NCI-H2107 treated with DMSO at 0.1 percent for 48 hours (cell line): ENCODE measurements at regions not wholly inside any gene's neighbourhood (a gene's known extent, or its start where the extent isn't known, plus 50 kb on each side); places are given as distances from the start of the nearest gene placed in this dataset.
A peak's percentile ranks its signal among the peaks of the same experiment; 100 is the strongest.
"Not testable (repeated sequence)": the region's sequence is repeated elsewhere in the genome, so short reads cannot be mapped to it uniquely, and the experiment has no call there.

Source experiments
- DNase-seq: peaks from one replicate; lab custom pipeline; 2025; ENCODE audit not compliant: unreplicated experiment; lab: John Stamatoyannopoulos, UW

DNA sequence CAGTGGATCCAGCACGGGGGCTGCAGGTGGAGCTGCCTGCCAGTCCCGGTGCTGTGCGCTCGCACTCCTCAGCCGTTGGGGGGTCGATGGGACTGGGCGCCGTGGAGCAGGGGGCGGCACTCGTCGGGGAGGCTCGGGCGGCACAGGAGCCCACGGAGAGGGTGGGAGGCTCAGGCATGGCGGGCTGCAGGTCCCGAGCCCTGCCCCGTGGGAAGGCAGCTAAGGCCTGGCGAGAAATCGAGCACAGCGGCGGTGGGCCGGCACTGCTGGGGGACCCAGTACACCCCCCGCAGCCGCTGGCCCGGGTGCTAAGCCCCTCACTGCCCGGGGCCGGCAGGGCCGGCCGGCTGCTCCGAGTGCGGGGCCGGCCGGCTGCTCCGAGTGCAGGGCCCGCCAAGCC, 52.3 kb upstream of the MARK1 start:
- DNase-seq = not testable (repeated sequence)

DNA sequence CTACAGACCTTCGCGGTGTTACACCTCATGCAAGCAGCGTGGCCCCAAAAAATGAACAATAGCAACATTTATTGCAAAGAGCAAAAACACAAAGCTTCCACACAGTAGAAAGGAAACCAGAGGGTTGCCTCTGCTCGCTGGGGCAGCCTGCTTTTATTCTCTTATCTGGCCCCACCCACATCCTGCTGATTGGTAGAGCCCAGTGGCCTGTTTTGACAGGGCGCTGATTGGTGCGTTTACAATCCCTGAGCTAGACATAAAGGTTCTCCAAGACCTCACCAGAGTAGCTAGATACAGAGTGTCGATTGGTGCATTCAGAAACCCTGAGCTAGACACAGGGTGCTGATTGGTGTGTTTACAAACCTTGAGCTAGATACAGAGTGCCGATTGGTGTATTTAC, 52.8 kb upstream of the MARK1 start:
- DNase-seq = not testable (repeated sequence)

DNA sequence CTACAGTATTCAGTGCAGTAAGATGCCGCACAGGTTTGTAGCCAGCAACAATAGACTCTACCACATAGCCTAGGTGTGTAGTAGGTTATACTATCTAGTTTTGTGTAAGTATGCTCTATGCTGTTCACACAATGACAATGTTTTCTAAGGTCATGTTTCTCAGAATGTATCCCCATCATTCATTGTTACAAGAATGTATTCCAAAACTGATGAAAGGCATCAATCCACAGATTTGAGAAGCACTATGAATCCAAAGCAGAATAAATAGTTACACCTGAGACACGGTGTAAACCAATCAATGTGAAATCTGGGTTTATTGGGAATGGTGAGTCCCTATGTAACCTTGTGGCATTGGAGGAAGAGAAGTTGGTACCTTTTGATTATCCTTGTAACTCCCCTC, 54.5 kb upstream of the MARK1 start:
- DNase-seq = no peak

DNA sequence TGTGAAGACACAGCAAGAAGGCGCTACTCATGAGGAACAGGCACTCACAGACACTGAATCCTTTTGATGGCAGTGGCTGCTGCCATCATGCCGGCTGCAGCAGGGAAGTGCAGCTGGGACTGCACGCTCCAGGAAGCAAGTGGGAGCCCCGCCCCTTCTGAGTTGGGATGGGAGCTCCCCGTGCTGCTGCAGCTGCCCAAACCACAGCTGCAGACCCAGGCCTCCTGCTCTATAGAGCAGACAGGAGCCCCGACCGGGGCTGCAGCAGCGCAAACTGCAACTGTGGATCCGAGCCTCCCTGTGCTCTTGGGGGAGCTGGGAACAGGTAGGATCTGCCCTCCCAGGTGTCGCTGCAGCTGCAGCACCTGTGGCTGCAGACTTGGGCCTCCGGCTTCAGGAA, 65.2 kb upstream of the MARK1 start:
- peak; percentile 17 for DNase-seq

DNA sequence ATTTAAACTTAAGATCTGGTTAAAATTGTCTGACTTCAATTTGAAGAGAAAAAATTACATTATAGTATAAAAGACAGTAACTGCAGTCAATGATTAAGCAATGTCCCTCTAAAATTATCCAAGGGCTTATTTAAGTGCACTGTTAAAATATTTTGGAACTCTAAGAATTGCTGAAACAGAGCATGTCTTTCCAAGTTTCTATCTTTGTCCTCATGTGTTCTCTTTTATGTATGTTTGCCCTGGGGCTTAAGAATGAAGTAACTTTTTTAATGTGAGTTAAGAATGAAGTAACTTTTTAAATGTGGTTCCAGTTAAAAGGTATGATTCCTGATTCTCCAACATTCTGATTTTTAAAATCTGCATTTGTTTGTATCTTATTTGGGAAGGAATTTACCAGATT, 69.0 kb upstream of the MARK1 start:
- DNase-seq = no peak

DNA sequence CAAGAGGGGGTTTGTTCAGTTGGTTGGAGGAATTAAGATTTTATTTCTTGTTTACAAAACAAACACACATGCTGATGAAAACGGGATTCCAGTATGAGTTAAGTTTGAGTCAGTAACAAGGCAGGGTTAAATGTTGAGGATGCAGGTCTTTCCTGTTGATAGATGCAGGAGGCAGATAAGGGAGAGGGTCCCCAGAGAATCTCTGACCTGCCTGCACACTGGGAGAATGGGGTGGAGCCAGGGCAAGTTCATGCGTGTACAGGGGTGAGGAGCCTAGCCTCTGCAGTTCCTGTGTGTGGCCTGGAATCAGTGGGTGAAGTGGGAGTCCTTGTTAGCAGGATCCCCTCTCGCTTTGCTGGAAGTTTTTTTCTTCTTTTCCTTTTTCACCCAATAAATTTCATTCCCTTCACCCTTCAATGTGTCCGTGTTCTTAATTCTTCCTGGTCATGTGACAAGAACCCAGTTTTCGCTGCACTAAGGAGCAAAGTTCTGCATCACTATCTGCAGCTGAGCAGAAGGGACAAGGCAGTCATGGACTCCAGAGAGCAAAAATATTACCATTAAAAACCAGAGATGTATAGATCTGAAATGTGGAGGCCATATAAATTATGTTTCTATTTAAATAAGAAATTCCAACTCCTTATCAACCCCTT, 69.9 kb upstream of the MARK1 start:
- DNase-seq = no peak

DNA sequence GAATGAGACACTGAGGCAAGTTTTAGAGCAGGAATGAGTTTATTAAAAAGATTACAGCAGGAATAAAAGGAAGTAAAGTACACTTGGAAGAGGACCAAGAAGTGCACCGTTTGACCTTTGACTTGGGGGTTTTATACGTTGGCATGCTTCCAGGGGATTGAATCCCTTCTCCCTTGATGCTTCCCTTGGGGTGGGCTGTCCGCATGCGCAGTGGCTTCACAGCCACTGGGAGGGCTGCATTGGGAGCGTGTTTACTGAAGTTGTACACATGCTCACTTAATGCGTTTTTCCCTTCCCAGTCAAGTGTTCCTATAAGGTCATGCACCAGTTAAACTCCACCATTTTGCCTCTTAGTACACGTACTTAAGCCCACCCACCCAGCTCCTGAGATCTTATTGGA, 72.4 kb upstream of the MARK1 start:
- DNase-seq = no peak

DNA sequence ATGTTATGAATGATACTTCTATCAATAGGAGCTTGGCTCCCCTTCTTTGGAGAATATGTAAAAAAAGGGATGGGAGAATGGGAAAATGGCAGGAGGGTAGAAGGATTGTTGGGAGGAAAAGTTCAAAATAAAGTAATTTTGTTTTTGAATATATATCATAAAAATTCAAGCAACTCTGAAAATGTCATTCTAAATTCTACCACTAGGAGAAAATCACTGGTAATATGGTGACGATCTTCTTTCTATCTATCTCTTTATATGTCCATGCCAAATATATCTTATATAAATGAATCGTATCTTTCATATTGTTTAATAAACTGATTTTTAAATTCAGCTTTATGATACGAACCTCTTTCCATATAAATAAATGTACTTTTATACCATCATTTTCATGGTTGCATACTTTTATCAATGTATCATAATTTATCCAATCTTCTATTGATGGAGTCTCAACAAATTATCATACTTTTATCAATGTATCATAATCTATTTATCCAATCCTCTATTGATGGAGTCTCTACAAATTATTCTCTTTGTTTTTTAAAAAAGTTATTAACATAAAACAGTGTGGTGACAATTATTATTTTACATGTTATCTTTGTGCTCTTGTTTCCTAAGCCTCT, 73.7 kb upstream of the MARK1 start:
- no peak for DNase-seq

DNA sequence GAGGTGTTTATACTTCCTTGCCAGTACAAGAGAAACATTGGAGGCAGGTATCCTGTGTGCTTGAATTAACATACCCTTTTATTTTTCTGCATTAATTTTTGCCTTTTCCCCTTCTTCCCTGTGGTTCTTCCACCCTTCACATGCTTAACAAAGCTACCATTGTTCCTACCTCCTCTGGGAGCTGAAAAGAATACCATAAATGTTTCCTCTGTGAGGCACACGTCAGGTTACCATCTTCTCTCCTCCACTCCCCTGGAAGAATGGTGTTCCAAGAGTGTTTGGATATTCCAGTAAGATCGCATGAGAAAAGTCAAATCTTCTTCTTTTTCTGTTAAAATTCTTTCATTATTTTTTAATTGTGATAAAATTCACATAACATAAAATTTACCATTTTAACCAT, 74.6 kb upstream of the MARK1 start:
- DNase-seq = no peak

DNA sequence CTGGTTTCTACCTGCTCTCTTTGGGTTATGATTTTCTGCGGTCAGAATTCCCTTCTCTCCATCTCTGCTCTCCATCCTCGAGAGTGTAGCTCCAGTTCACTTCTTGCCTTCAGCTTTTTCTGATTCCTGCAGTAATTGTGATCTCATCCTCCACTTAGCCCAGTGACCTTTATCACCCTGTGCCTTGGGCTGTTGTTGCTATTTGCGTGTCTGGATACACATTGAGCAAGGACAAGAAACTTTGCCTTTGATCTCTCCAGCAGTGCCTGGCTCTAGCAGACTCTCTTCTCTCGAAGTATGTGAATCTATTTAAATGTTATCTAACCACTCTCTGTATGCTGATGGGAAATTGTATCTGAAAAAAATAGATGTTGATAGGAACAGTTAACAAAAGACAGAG, 76.4 kb upstream of the MARK1 start:
- no peak for DNase-seq

DNA sequence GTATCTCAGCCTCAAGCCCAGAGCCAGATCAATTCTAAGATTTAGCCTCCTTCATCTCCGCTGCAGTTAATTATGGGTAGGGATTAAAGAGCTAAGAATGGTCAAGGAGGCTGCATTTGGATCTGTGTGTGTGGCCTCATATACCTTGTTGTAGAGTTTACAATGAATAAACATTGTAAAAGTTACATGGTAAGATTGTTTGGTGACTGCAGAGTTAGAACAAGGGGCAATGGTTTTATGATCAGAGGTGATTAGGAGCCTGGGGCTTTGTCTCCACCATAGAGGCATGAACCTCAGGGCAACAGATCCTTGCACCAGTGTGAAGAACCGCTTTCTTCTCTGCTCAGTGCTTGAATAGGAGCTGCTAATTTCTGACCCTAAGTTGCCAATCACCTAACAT, 77.0 kb upstream of the MARK1 start:
- DNase-seq = no peak

DNA sequence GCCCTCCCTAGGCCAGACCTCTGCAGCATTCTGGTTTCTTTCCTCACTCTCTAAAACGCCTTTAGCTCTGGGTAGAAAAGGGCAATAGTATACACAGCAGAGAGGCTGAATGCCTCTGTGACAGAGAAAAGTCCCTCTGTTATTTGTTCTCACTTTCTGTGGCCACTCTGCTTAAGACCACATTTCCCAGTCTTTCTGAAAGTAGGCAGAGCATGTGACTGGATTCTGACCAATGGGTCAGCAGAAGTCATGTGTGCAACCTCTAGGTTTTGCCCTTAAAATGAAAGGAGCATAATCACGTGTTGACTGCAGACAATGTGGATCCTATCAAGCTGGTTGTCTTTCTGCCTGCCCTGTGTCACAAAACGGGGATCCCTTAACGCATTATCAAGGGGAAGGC, 79.7 kb upstream of the MARK1 start:
- no peak for DNase-seq

DNA sequence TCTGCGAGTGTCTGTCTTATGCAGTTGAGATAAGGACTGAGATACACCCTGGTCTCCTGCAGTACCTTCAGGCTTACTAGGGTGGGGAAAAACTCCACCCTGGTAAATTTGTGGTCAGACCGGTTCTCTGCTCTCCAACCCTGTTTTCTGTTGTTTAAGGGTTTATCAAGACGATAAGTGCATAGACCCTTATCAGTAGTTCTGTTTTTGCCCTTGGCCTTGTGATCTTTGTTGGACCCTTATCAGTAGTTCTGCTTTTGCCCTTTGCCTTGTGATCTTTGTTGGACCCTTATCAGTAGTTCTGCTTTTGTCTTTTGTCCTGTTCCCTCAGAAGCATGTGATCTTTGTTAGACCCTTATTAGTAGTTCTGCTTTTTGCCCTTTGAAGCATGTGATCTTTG, 83.3 kb upstream of the MARK1 start:
- not testable (repeated sequence) for DNase-seq

DNA sequence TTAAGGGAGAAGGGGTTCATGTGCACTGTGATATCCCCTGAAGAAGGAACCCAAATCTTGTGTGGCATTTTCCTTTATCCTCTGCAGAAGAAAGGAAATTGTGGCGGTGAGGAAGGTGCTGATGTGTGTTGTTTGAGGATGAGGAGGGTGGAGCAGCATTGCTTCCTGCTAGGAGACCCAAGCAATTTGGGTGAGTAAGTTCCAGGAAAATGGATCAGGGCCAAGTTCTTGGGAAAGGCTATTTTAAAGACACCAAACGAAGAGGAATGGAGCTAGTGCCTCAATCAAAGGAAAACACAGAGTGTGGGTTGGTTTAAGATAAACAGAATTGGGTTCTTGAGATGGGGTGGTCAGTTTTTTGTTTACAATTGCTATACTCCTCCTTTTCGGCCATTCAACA, 86.7 kb upstream of the MARK1 start:
- DNase-seq = no peak

DNA sequence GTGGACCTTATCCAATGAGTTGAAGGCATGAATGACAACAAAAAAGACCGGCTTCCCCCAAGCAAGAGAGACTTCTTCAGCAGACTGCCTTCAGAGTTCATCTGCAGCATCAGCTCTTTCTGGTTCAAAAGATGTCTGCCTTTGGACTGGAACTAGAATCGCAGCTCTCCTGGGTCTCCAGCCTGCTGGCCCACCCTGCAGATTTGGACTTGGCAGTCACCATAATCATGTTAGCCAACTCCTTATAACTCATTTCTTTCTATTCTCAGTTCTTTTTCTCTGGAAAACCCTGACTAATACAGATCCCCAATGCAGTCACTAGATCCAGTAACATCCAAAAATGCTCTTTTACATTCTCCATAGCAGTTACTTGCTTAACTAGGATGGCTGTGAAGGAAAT, 89.2 kb upstream of the MARK1 start:
- DNase-seq = no peak

DNA sequence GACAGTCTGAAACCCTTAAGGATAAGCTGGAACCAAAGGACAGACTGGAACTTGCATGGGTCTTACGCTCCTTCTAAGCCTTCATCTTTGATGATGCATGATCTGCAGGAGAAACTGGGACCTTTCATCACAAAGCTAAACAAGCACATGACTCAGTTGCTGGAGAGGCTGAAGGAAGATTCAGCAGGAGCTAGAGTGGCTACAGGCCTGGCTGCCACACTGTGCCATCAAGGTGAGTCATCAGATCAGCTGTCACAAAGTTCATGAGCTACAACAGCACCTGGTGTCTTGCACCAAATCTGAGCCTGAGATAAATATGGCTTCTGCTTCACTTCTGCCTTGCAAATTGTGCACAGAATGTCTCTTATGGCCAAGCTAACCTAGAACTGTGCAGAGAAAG, 95.5 kb upstream of the MARK1 start:
- DNase-seq = no peak

DNA sequence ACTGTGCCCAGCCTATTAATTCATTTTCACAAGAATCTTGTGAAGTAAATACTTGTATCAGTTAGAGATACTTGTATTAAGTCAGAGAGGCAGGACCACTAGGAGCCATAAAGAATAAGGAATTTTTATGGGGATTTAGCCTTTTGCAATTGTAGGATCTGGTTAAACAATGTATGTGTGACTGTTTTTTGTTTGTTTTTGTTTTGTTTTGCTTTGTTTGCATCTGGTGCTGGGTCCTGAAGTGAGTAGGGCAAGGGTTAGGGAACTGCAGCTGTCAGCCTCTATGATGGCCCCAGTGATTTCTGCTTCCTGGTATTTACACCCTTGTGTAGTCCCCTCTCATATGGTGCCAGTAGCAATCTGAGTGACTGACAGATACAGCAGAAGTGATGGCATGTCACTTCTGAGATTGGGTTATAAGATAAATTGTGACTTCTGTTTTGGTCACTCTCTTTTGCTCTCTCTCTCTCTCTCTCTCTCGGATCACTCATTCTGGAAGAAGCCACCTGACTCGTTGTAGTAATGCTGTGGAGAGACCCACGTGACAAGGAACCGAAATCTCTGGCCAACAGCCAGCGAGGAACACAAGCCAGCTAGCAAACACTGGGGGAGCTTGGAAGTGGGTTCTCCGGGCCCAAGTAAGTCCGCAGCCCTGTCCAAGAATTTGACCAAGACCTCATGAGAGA, 96.2 kb upstream of the MARK1 start:
- DNase-seq = no peak

DNA sequence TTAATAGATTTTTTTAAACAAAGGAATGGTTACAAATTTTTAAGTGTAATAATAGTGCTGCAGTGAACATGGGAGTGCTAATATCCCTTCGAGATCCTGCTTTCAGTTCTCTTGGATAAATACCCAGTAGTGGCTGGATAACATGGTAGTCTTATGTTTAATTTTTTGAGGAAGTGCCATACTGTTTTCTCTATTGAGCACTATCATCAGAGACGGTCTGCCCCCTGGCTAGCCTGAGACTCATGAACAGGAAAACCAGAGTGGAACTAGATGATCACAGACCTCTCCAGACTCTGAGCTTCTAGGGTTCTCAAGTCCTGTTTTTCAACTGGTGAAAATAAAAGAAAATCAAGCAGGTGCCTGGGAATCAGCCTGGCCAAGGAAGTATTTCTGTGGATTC, 97.3 kb upstream of the MARK1 start:
- DNase-seq = no peak

DNA sequence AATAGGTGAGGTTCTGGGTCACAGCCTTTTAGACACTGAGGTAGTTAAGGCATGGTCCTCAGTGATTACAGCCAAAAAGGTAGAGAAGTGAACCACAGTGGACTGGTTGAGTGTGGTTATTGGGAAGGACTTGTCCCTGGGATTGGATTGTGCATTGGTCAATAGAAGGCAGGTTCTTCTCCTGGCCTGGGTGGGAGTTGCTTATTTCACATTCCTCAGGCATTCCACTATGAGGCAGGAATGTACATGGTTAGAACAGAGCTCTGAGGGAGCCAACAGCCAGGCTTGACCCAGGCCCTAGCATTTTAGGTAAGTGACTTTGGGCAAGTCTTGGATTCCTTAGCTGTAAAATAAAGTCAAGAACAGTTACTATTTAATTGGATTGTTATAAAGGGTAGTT, 97.9 kb upstream of the MARK1 start:
- no peak for DNase-seq

DNA sequence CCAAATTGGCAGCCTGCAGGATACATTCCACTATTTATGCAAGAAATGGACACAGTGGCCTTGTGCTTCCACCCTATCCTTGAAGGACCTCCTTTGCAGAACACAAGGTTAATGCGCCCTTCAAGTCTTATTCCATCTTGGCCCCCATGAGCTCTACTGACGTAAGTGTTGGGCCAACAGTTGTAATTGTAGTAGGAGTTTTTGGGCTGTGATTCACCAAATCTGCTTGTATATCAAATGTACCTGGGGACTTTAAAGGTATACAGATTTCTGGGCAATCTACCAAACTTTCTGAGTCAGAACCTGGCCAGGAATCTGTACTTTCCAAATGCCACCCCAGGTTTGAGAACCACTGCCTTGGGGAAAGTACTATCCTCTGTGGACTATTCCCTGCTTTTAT, 100.9 kb upstream of the MARK1 start:
- DNase-seq = no peak

DNA sequence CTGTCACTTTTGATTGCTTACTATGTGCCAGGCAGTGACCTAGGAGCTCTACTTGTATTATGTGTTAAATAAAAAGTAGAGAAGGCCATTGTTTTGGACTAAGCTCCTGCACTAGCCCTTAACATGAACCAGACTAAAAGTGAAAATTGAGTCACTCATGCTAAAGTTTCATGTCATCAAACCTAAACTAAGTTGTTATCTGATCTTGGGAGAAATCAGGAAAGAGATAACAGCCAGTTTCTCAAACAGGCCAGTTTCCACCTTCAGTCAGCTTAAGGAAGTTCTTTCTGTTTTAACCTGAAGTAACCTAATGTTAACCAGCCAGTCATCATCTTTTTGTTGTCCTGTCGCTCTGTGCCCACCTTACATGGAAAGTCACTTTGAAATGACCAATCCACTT, 102.1 kb upstream of the MARK1 start:
- no peak for DNase-seq

DNA sequence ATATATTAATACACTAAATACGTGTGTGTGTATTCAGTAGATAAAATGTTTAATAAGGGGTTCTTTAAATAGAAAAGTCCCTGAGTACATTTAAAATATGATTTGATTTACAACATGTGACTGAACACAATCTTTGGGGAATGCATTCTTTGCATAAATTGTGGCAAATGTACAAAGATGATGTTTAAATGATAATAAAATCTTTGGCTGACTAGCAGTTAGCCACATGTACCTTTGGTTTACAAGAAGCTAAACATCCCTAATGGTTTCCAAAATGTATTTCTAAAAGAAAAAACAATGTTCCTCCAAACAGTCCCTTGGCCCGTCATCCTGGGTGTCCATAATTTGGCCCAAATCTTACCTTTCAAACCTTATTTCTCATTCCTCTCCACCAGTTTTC, 106.4 kb upstream of the MARK1 start:
- no peak for DNase-seq

DNA sequence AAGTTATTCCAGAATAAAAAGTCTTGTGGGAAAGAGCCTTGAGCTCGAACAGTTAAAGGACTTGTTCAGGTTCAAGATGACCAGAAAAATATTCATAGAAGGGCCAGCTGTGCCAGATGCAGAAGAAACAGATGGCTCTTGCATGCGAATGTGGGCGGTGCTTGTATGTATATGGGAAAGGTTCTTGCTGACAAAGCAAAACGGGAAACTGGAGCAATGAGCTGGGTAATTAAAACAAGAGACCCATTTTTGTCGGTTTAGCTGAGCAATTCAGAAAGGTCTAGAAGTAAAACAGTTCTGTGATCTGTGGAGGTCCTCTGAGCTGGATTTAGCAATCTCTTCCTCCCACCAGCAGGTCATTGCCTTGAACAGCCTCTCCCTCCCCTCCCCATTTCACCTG, 107.2 kb upstream of the MARK1 start:
- DNase-seq = no peak
